ENCODE measurements at regions not wholly inside any gene's neighbourhood (a gene's known extent, or its start where the extent isn't known, plus 50 kb on each side); places are given as distances from the start of the nearest gene placed in this dataset.
"Not testable (repeated sequence)": the region's sequence is repeated elsewhere in the genome, so short reads cannot be mapped to it uniquely, and the experiment has no call there.

GRCh38 chr10:131555406-131555805, 243.9 kb upstream of the TCERG1L start:
- no peaks in the 10 kb centered on the region for H3K4me1 Mint-ChIP-seq
- no peaks in the 10 kb centered on the region for H3K27me3 ChIP-seq (ENCODE audit: control insufficient read depth, insufficient read depth, low read length)
- H3K27ac Mint-ChIP-seq, result no peak overlapping the region
- ATAC-seq (no peak), DNase-seq (no peak)
- no peak overlapping the region for H3K4me3 Mint-ChIP-seq
- no peaks in the 10 kb centered on the region for H3K9me3 Mint-ChIP-seq
- peaks cover 0 to 5% of the 10 kb centered on the region in 2 donors for H3K27me3 Mint-ChIP-seq (ENCODE audit: low read depth in 2 of 2)
- no peaks in the 10 kb centered on the region for H3K36me3 Mint-ChIP-seq
- H3K27ac ChIP-seq (ENCODE audit: low read length), result no peak overlapping the region
- no peaks in the 10 kb centered on the region for H3K36me3 ChIP-seq (ENCODE audit: control insufficient read depth, insufficient read depth, low read length)
- H3K9me3 ChIP-seq (ENCODE audit: control insufficient read depth, insufficient read depth, low read length), result no peaks in the 10 kb centered on the region
- H3K4me1 ChIP-seq (ENCODE audit: control insufficient read depth, insufficient read depth, low read length), result no peaks in the 10 kb centered on the region
- WGBS (ENCODE audit: insufficient coverage), result 75% methylated on average over 7 of the region's 7 CpGs
- no peak for TF ChIP-seq CTCF (IDR thresholded peaks at IDR 0.05)
- intact Hi-C loops (cut with micrococcal nuclease), result no loop called here
- no peak overlapping the region for H3K4me3 ChIP-seq (ENCODE audit: low read length)

- H3K9me3 Mint-ChIP-seq, result no peaks in the 10 kb centered on the region
- no peak overlapping the region for H3K4me3 Mint-ChIP-seq
- no peak overlapping the region for H3K27ac Mint-ChIP-seq
- no peaks in the 10 kb centered on the region for H3K36me3 Mint-ChIP-seq
- peaks cover 0 to 5% of the 10 kb centered on the region in 2 donors for H3K27me3 Mint-ChIP-seq (ENCODE audit: low read depth in 2 of 2)
- 71% methylated on average over 17 of the region's 17 CpGs for WGBS (ENCODE audit: insufficient coverage)
- Histone ChIP-seq H3K4me3 (ENCODE audit: low read length) (no peak overlapping the region), H3K27me3 (ENCODE audit: control insufficient read depth, insufficient read depth, low read length) (no peaks in the 10 kb centered on the region), H3K27ac (ENCODE audit: low read length) (no peak overlapping the region), H3K9me3 (ENCODE audit: control insufficient read depth, insufficient read depth, low read length) (no peaks in the 10 kb centered on the region), H3K4me1 (ENCODE audit: control insufficient read depth, insufficient read depth, low read length) (no peaks in the 10 kb centered on the region), H3K36me3 (ENCODE audit: control insufficient read depth, insufficient read depth, low read length) (no peaks in the 10 kb centered on the region)
- ATAC-seq, result no peak
- no peak for TF ChIP-seq CTCF (IDR thresholded peaks at IDR 0.05)
- H3K4me1 Mint-ChIP-seq, result no peaks in the 10 kb centered on the region
- intact Hi-C loops (cut with micrococcal nuclease), result no loop called here
- no peak for DNase-seq
Measured at GRCh38 chr10:131556061-131556896, 244.8 kb upstream of the TCERG1L start.

GRCh38 chr10:131556897-131557495, 245.5 kb upstream of the TCERG1L start:
- Histone ChIP-seq H3K27me3 (ENCODE audit: control insufficient read depth, insufficient read depth, low read length) (no peaks in the 10 kb centered on the region), H3K27ac (ENCODE audit: low read length) (no peak overlapping the region), H3K4me1 (ENCODE audit: control insufficient read depth, insufficient read depth, low read length) (no peaks in the 10 kb centered on the region), H3K4me3 (ENCODE audit: low read length) (no peak overlapping the region), H3K36me3 (ENCODE audit: control insufficient read depth, insufficient read depth, low read length) (no peaks in the 10 kb centered on the region), H3K9me3 (ENCODE audit: control insufficient read depth, insufficient read depth, low read length) (no peaks in the 10 kb centered on the region)
- H3K9me3 Mint-ChIP-seq, result no peaks in the 10 kb centered on the region
- no peak for DNase-seq
- WGBS (ENCODE audit: insufficient coverage), result 88% methylated on average over 11 of the region's 12 CpGs
- no peak overlapping the region for H3K27ac Mint-ChIP-seq
- H3K4me1 Mint-ChIP-seq, result no peaks in the 10 kb centered on the region
- H3K36me3 Mint-ChIP-seq, result no peaks in the 10 kb centered on the region
- TF ChIP-seq CTCF (IDR thresholded peaks at IDR 0.05), result no peak
- intact Hi-C loops (cut with micrococcal nuclease), result no loop called here
- ATAC-seq, result no peak
- peaks cover under 1 to 5% of the 10 kb centered on the region in 2 donors for H3K27me3 Mint-ChIP-seq (ENCODE audit: low read depth in 2 of 2)
- H3K4me3 Mint-ChIP-seq, result no peak overlapping the region

- ATAC-seq, result not testable (repeated sequence)
Measured at GRCh38 chr10:131557956-131558355, 246.4 kb upstream of the TCERG1L start.

More at GRCh38 chr10:131557956-131558355, 246.4 kb upstream of the TCERG1L start:
- H3K36me3 Mint-ChIP-seq; H3K27me3 ChIP-seq (ENCODE audit: control insufficient read depth, insufficient read depth, low read length); intact Hi-C loops (cut with micrococcal nuclease); H3K4me3 Mint-ChIP-seq; H3K9me3 Mint-ChIP-seq; H3K9me3 ChIP-seq (ENCODE audit: control insufficient read depth, insufficient read depth, low read length); H3K36me3 ChIP-seq (ENCODE audit: control insufficient read depth, insufficient read depth, low read length); H3K4me3 ChIP-seq (ENCODE audit: low read length); H3K4me1 ChIP-seq (ENCODE audit: control insufficient read depth, insufficient read depth, low read length); H3K27me3 Mint-ChIP-seq (ENCODE audit: low read depth in 2 of 2); DNase-seq; H3K27ac Mint-ChIP-seq; H3K4me1 Mint-ChIP-seq; H3K27ac ChIP-seq (ENCODE audit: low read length): not testable (repeated sequence)
- 92% methylated on average over 6 of the region's 9 CpGs for WGBS (ENCODE audit: insufficient coverage)

Data from natural killer cell (primary cell).